GM21390 (cell line): ENCODE measurements at regions not wholly inside any gene's neighbourhood (a gene's known extent, or its start where the extent isn't known, plus 50 kb on each side); places are given as distances from the start of the nearest gene placed in this dataset.
"Not testable (repeated sequence)": the region's sequence is repeated elsewhere in the genome, so short reads cannot be mapped to it uniquely, and the experiment has no call there.

ENCODE experiments used
- ATAC-seq: cut with Tn5 transposase; IDR thresholded peaks from one replicate; pipeline ENCODE4 v1.9.1; 2021; ENCODE audit not compliant: unreplicated experiment

- ATAC-seq, result no peak
Measured at GRCh38 chr13:97520061-97520460, 86.1 kb downstream of the RAP2A start.

- ATAC-seq, result no peak
Measured at GRCh38 chr13:97520866-97521265, 86.9 kb downstream of the RAP2A start.

- no peak for ATAC-seq
Measured at GRCh38 chr13:97521726-97522125, 87.8 kb downstream of the RAP2A start.

GRCh38 chr13:97522243-97522642, 88.3 kb downstream of the RAP2A start:
- no peak for ATAC-seq

GRCh38 chr13:97526556-97526955, 92.6 kb downstream of the RAP2A start:
- no peak for ATAC-seq

- no peak for ATAC-seq
Measured at GRCh38 chr13:97528518-97528917, 94.5 kb downstream of the RAP2A start.

GRCh38 chr13:97534540-97534939, 100.6 kb downstream of the RAP2A start:
- ATAC-seq, result no peak

- no peak for ATAC-seq
Measured at GRCh38 chr13:97535614-97536013, 101.6 kb downstream of the RAP2A start.

- ATAC-seq, result peak; percentile 69
Measured at GRCh38 chr13:97537110-97537509, 103.1 kb downstream of the RAP2A start.

- ATAC-seq, result no peak
Measured at GRCh38 chr13:97538203-97538602, 104.2 kb downstream of the RAP2A start.

GRCh38 chr13:97539651-97540610, 106.0 kb downstream of the RAP2A start:
- peak; percentile 40 for ATAC-seq

- no peak for ATAC-seq
Measured at GRCh38 chr13:97540696-97541095, 106.7 kb downstream of the RAP2A start.

- ATAC-seq, result no peak
Measured at GRCh38 chr13:97542102-97542685, 108.2 kb downstream of the RAP2A start.

GRCh38 chr13:97544031-97544765, 110.2 kb downstream of the RAP2A start:
- no peak for ATAC-seq

- not testable (repeated sequence) for ATAC-seq
Measured at GRCh38 chr13:97544971-97545499, 111.1 kb downstream of the RAP2A start.

GRCh38 chr13:97548138-97548537, 114.2 kb downstream of the RAP2A start:
- peak; percentile 82 for ATAC-seq

- ATAC-seq, result no peak
Measured at GRCh38 chr13:97548711-97549110, 114.7 kb downstream of the RAP2A start.

GRCh38 chr13:97549201-97549600, 115.2 kb downstream of the RAP2A start:
- no peak for ATAC-seq

GRCh38 chr13:97554496-97554895, 120.5 kb downstream of the RAP2A start:
- ATAC-seq, result no peak

GRCh38 chr13:97555034-97555433, 121.1 kb downstream of the RAP2A start:
- no peak for ATAC-seq

GRCh38 chr13:97559030-97559429, 125.1 kb downstream of the RAP2A start:
- ATAC-seq, result no peak
